GM12864 (cell line): ENCODE measurements at regions not wholly inside any gene's neighbourhood (a gene's known extent, or its start where the extent isn't known, plus 50 kb on each side); places are given as distances from the start of the nearest gene placed in this dataset.

ENCODE experiments used
- DNase-seq: peaks from one replicate; pipeline ENCODE4 v3.0.0-alpha.2; 2011; ENCODE audit warnings: low read depth
- H3K4me3 ChIP-seq: 2 replicates; pipeline ENCODE4 v1.5.1; 2011; ENCODE audit warnings: mild to moderate bottlenecking, low read depth, low read length, control low read depth
- CTCF ChIP-seq: IDR thresholded peaks from 2 replicates; pipeline ENCODE4 v1.5.1; 2011; ENCODE audit warnings: low read depth, mild to moderate bottlenecking, moderate library complexity, low read length, control low read depth, inconsistent platforms; ENCODE audit errors: missing control alignments

DNA sequence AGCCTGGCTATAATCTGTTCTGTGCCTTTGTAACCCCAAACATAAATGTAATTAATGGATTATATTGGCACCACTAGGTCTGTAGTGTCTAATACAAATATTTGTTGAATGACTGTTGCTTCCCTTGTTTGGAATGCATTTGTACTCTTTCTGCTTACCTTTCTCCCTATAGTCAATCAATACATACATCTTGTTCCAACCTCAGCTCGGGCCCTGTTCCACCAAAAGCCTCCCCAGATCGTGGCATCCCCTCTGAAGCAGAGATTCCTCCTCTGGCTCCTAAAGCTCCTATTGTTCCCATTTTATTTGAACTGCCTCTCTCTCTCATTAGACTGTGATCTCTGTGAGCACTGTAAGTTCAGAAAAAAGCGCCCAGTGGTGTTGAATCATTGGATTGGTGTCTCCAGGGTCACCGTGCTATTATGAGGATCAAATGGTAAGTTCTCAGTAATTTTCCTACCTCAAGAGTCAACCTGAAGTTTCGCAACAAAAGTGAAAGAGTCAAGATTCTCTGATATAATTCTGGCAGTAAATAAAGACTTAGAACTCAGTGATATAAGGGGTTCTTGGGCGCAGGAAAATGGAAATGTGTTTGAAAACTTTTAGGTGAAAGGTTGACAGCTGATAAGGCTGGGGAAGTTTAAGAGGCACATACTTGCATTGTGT lies 151.5 kb downstream of the KLF5 start:
- no peak overlapping the region for H3K4me3 ChIP-seq
- no peak for DNase-seq
- no peak for TF ChIP-seq CTCF

DNA sequence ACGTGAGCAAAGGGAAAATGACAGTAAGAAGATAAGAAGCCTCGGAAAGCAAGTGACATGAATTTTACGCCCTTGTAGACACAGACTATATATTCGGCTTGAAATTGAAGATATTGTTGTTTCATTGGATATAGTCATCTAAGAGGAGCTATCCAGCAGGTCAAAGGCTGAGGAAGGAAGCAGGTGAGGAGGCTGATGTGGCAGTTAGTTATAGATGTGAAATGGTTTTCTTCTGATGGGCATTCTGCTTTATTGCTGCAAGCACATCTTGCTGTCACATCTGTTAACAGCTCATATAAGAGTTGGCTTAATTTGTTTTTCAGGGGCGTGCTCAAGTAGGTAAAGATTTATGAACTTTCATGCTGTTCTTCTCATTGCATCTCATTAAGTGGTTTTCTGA lies 146.1 kb downstream of the KLF5 start:
- DNase-seq: no peak
- TF ChIP-seq CTCF: no peak

DNA sequence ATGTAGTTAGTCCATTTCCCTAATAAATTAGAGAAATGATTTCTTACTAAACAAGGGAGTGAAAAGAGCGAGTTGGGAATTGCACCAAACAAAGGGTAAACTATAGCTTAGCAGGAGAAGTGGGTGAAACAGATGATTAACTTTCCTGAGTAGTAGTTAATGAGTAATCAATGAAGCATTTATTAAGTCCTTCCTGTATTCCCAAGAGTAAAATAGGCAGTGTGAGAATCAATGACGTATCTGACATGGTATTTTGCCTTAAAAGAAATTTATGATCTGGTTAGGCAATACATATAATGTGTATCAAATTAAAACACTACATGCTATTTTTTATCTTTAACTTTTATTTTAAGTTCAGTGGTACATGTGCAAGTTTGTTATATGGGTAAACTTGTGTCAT lies 142.8 kb downstream of the KLF5 start:
- H3K4me3 ChIP-seq: no peak overlapping the region
- no peak for DNase-seq
- no peak for TF ChIP-seq CTCF

More for the DNA sequence above, 146.1 kb downstream of the KLF5 start:
- H3K4me3 ChIP-seq: no peak overlapping the region

DNA sequence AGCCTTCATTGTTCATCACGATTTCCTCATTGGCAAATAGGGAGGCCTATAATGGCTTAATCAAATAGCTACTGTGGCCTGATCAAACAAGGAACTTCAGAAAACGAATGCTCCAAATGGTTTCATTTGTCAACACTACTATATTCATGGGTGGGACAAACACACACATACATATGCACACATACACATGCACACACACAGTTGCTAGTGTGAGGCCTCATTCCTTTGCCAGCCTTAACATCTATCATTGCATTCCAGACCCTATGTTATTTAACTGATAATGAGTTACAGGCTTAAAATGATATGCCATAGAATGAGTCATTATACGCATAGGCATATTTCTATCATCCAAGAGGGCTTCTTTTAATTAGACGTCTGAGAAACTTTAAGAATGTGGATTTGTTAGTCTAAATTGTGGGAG lies 140.2 kb downstream of the KLF5 start:
- no peak for TF ChIP-seq CTCF
- no peak overlapping the region for H3K4me3 ChIP-seq
- DNase-seq: no peak

- no peak for TF ChIP-seq CTCF
- no peak for DNase-seq
- H3K4me3 ChIP-seq: no peak overlapping the region
Measured at GRCh38 chr13:73195091-73195490, 136.3 kb downstream of the KLF5 start.

DNA sequence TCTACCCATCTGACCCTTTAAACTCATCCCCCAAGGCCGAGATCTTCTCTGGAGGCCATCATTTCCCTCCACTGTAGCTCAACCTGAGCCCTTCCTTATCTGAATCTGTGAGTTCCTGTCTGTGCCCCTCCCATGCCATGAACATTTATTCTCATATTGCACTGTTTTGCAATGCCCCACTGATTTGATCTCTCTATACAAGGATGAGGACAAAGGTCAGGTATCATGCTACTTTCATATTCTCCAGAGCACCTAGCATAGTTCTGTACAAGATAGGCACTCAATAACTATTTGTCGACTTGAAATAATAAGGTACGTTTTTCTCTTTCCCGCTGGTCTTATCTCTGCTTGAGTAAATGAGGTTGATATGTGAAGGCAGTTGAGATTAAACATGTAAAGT lies 135.5 kb downstream of the KLF5 start:
- H3K4me3 ChIP-seq: no peak overlapping the region
- no peak for TF ChIP-seq CTCF
- DNase-seq: no peak

DNA sequence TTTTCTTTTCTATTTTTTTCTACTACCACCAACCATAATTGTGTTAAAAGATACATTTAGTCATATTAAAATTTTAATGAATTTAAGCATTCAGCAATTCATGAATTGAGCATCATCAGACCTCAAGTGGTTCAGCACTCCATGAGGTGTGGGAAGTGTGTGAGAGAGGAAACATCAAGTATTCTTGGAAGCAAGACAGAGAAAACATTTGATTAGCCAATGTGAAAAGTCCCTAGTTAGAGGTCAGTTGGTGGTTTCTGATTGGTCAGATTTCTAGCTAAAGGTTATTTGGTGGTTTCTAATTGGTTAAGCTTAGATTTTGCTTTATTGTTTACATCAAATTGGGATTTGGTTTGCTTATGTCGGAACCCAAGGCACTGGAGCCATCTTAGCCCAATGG lies 134.7 kb downstream of the KLF5 start:
- no peak for TF ChIP-seq CTCF
- no peak overlapping the region for H3K4me3 ChIP-seq
- no peak for DNase-seq
